Activated naive CD8-positive, alpha-beta T cell (primary cell): ENCODE measurements at regions not wholly inside any gene's neighbourhood (a gene's known extent, or its start where the extent isn't known, plus 50 kb on each side); places are given as distances from the start of the nearest gene placed in this dataset.
"Not testable (repeated sequence)": the region's sequence is repeated elsewhere in the genome, so short reads cannot be mapped to it uniquely, and the experiment has no call there.

ENCODE experiments used
- H3K27ac Mint-ChIP-seq: one replicate; pipeline ENCODE4 v1.8.0; 2021; ENCODE audit warnings: mixed read lengths
- H3K27me3 Mint-ChIP-seq: one replicate; pipeline ENCODE4 v1.8.0; 2021; ENCODE audit warnings: mixed read lengths
- H3K36me3 Mint-ChIP-seq: one replicate; pipeline ENCODE4 v1.8.0; 2021; ENCODE audit warnings: mixed read lengths
- H3K4me1 Mint-ChIP-seq: one replicate; pipeline ENCODE4 v1.8.0; 2021; ENCODE audit warnings: low read depth, mixed read lengths
- H3K4me3 Mint-ChIP-seq: one replicate; pipeline ENCODE4 v1.8.0; 2021; ENCODE audit warnings: mild to moderate bottlenecking, mixed read lengths
- H3K9me3 Mint-ChIP-seq: one replicate; pipeline ENCODE4 v1.8.0; 2021; ENCODE audit warnings: low read depth, mixed read lengths

DNA sequence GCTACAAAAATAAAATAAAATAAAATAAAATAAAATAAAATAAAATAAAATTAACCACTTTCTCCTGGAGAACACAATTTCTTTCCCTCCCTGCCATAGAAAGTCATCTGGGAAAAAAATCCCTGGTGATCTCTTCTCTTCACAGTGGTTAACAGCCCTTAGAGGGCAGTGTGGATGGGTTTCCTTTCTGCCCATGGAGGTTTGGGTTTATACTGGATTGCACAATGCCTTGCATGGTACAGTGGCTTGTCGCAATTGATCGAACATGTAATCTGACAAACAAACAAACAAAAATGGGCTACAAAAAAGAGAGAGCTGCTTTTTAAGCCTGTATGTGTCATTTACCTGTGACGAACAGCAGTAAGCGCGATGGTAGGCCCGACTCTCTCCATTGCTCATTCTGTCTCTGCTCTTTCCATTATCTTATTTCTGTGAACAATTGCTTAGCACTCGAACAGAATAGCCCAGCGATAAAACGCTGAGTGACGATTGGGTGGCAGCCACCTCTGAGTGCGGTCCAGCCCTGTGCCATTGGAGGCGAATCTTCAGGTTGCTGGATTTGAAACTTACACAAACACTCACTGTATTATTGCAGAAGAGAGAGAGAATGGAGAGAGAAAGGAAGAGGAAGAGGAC lies 166.1 kb downstream of the CD83 start:
- no peaks in the 10 kb centered on the region for H3K36me3 Mint-ChIP-seq
- H3K4me3 Mint-ChIP-seq, result no peak overlapping the region
- H3K4me1 Mint-ChIP-seq, result peaks cover 4% of the 10 kb centered on the region
- H3K9me3 Mint-ChIP-seq, result no peaks in the 10 kb centered on the region
- H3K27ac Mint-ChIP-seq, result no peak overlapping the region
- H3K27me3 Mint-ChIP-seq, result no peaks in the 10 kb centered on the region

DNA sequence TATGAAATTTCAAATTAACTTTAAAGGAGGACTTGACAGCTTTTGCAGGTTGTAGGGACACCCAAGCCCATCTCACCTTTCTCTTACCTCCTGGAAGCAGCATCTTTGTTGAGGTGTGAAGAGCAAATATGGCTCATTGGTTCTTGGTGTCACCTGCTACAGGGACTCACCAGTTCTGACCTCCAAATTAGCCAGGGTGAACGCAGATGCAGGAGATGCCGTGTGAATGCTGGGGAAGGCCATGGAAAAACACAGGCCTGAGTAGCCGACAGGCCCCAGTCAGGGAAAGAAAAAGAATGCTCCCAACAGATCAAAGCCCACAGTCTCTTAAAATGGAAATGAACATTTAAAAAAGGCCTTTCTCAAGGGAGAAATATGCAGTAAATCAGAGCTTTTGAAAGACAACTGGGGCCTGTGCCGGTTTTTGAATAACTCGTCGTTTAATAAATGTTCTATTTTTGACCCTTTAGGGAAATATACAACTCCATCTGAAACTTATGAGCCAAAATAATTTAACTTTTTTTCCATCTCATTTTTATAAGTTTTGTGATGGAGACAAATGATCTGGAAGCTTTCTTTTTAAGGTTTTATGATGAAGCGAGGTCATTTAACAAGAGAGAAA lies 167.5 kb downstream of the CD83 start:
- H3K27ac Mint-ChIP-seq, result no peak overlapping the region
- H3K4me3 Mint-ChIP-seq, result no peak overlapping the region
- H3K4me1 Mint-ChIP-seq, result peaks cover 9% of the 10 kb centered on the region
- no peaks in the 10 kb centered on the region for H3K27me3 Mint-ChIP-seq
- no peaks in the 10 kb centered on the region for H3K9me3 Mint-ChIP-seq
- H3K36me3 Mint-ChIP-seq, result no peaks in the 10 kb centered on the region

DNA sequence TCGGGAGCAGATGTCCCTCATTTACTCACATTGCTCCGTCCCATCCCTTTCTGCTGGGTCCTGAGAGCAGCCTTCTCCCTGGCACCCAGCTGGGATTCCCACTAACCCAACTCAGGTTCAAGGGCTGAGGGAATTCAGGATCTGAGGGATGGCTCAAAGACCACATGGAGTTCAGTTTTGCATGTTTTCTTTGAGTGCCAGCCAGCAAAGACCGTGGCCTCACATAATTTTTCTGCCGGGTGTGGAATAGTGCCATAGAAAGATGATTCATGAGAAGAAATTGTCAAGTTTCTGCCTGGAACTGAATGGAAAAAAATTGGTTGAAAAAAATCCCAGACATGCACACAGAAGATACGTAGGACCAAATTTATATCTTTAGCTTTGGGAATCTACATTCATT lies 168.6 kb downstream of the CD83 start:
- no peaks in the 10 kb centered on the region for H3K9me3 Mint-ChIP-seq
- H3K27me3 Mint-ChIP-seq, result no peaks in the 10 kb centered on the region
- no peak overlapping the region for H3K4me3 Mint-ChIP-seq

DNA sequence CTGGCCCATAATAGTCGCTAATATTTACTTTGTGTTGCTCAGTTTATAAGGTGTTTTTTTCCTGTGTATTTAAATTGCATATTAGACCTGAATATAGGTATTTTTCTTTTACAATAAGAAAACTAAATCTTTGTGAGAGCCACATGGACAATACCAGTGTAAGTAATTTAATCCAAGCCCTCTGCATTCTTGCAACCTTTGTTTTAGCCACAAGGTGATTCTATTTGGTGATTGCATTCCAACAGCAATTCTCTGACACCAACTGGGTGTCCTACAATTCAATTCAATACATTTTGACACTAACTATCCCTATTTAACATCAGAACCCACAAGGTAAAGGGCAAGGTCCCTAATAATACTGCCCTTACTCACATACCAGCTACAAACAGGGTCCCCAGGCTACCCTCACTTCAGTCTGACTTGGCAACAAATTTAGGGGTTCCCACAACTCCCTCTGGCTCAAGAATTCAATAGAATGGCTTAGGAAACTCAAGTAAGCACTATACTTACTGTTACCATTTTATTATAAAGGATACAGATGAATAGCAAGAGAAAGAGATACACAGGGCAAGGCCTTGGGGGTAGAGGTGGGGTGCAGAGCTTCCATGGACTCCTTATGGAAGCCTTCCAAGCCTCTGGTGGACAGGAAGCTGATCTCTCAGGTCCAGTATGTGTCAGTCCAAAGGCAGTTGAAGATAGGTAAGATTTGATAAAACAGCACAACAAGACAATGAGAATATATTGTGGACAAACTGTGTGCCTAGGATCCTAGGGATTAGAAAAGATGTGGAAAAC lies 169.3 kb downstream of the CD83 start:
- H3K27ac Mint-ChIP-seq, result no peak overlapping the region
- no peaks in the 10 kb centered on the region for H3K36me3 Mint-ChIP-seq
- peaks cover 19% of the 10 kb centered on the region for H3K4me1 Mint-ChIP-seq
- H3K9me3 Mint-ChIP-seq, result no peaks in the 10 kb centered on the region
- H3K4me3 Mint-ChIP-seq, result no peak overlapping the region
- H3K27me3 Mint-ChIP-seq, result no peaks in the 10 kb centered on the region

More for the DNA sequence above, 168.6 kb downstream of the CD83 start:
- Mint-ChIP-seq H3K27ac (no peak overlapping the region), H3K36me3 (no peaks in the 10 kb centered on the region), H3K4me1 (peaks cover 19% of the 10 kb centered on the region)

DNA sequence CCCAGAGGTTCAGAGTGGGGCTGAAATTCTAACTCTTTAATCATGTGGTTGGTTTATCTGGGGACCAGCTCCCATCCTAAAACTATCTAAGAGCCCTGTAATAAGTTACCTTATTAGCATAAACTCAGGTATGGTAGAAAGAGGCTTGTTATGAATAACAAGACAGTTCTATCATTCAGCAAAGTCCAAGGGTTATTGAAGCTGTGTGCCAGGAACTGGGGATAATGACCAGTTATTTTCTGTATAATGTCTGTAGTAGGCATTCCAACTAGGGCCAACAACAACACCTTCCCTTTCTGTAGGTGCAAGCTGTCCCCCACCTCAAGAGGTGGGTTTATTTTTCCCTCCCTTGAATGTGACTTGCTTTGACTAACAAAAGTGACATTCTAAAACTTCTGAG lies 170.1 kb downstream of the CD83 start:
- Mint-ChIP-seq H3K4me3 (no peak overlapping the region), H3K27me3 (no peaks in the 10 kb centered on the region), H3K4me1 (peaks cover 19% of the 10 kb centered on the region), H3K9me3 (no peaks in the 10 kb centered on the region), H3K36me3 (no peaks in the 10 kb centered on the region), H3K27ac (no peak overlapping the region)

DNA sequence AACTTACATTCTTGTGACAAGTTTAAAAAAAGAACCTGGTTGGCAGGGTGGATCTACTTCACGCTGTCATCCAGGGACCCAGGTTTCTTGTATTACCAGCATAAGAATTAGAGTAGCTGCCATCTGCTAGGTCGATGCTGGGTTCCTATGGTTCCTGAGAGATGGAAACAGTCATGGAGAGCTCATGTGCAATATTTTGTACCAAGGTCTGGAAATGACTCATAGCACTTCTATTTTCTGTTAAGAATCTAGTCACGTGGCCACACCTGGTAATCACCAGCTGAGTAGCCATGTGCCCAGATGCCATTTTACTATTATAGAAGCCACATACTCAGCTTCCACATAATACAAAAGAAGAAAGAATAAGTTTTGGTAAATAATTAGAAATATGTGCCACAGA lies 171.3 kb downstream of the CD83 start:
- H3K27me3 Mint-ChIP-seq, result no peaks in the 10 kb centered on the region
- no peak overlapping the region for H3K27ac Mint-ChIP-seq
- no peaks in the 10 kb centered on the region for H3K9me3 Mint-ChIP-seq
- H3K36me3 Mint-ChIP-seq, result no peaks in the 10 kb centered on the region
- H3K4me3 Mint-ChIP-seq, result no peak overlapping the region
- peaks cover 19% of the 10 kb centered on the region for H3K4me1 Mint-ChIP-seq

DNA sequence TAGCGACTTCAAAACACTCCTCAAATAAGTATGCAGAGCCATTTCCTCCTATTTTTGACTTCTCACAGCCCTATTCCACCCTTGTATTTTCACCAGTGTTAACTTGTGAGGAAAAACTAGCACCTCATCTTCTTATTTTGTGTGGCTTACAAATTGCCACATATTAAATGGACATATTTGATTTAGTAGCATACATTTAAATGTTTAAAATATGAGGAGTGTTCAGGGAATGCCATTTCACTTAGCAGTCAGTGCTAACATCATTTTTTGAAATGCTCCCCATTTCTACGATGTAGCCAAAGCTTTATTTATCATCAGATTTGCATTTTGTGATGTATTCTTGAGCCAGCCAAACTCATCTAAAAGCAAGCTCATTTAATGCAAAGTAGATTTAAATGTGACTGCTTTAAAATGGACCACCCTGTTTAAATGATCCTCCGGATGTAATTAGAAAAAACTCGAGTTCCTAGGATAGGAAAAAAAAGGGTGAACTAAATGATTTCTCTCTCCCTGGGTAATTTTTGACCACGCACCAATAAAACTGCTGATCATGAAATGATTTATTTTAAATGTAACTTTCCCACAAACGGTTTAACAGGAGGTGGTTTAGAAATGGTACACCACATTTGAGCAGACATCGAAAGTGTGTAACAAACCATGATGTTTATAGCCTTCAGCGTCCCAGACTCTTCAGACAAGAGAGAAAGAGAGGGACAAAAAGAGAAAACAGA lies 172.6 kb downstream of the CD83 start:
- no peak overlapping the region for H3K27ac Mint-ChIP-seq
- no peaks in the 10 kb centered on the region for H3K36me3 Mint-ChIP-seq
- H3K9me3 Mint-ChIP-seq, result no peaks in the 10 kb centered on the region
- H3K27me3 Mint-ChIP-seq, result no peaks in the 10 kb centered on the region
- no peak overlapping the region for H3K4me3 Mint-ChIP-seq
- peaks cover 19% of the 10 kb centered on the region for H3K4me1 Mint-ChIP-seq

DNA sequence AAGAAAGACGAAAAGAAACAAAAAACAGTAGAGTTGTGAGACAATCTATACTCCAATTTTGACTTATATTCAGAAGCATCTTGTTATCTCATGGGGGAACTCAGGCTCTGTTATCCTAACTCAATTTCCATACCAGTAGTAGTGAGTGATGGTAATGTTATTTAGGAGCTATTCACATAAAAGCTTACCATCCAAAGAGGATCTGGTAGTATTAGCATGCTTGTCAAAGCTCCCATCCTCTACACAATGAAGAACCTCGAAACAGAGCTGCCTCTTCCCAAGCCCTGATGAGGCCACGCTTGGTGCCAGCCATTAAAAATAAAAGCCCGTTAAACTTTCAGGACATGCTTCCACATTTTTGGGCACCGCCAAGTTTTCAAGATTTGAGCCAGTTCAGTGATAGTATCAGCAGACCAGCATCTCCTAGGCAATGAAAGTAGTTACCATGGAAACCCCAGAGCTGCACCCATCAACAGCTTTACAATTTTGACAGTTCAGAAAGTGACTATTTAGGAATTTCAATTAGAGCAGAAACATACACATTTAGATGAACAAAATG lies 173.3 kb downstream of the CD83 start:
- Mint-ChIP-seq H3K4me3 (no peak overlapping the region), H3K27ac (no peak overlapping the region), H3K4me1 (peaks cover 19% of the 10 kb centered on the region), H3K36me3 (no peaks in the 10 kb centered on the region), H3K9me3 (no peaks in the 10 kb centered on the region), H3K27me3 (no peaks in the 10 kb centered on the region)

DNA sequence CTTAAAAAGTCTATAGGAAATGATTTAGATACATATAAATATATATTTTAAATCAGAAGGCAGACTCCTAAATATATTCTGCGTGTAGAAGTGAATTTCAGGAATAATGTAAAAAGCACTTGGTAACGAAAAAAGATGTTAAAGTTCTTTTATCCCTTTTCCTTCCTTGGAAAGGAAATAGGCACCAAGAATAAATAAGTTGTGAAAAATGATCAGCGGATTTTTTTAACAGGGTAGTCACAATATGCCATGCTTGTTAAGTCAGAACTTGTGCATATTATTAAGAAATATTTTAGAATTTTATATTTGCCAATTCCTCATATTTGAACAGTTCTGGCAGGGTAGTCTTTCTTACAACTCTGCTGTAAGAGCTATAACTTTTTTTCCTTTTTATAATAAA lies 173.8 kb downstream of the CD83 start:
- Mint-ChIP-seq H3K4me3 (no peak overlapping the region), H3K36me3 (no peaks in the 10 kb centered on the region), H3K9me3 (no peaks in the 10 kb centered on the region), H3K4me1 (peaks cover 19% of the 10 kb centered on the region), H3K27ac (no peak overlapping the region), H3K27me3 (no peaks in the 10 kb centered on the region)

DNA sequence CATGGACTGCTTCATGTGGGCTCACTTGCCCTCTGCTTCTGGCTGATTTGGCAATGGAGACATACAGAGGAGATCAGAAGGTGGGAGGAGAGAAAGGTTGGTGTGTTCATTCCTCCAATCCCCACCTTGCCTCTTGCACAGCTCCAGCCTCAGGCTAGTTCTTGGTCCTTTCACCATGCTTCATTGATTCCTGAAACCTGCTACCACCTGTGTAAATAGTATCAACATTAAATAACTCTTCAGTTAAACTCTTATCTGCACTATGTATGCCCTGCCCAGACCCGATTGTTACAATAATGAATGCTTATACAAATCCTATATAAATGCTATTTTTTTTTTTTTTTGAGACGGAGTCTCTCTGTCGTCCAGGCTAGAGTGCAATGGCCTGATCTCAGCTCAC lies 174.5 kb downstream of the CD83 start:
- Mint-ChIP-seq H3K36me3 (no peaks in the 10 kb centered on the region), H3K4me3 (no peak overlapping the region), H3K4me1 (peaks cover 19% of the 10 kb centered on the region), H3K27me3 (no peaks in the 10 kb centered on the region), H3K9me3 (no peaks in the 10 kb centered on the region), H3K27ac (no peak overlapping the region)

DNA sequence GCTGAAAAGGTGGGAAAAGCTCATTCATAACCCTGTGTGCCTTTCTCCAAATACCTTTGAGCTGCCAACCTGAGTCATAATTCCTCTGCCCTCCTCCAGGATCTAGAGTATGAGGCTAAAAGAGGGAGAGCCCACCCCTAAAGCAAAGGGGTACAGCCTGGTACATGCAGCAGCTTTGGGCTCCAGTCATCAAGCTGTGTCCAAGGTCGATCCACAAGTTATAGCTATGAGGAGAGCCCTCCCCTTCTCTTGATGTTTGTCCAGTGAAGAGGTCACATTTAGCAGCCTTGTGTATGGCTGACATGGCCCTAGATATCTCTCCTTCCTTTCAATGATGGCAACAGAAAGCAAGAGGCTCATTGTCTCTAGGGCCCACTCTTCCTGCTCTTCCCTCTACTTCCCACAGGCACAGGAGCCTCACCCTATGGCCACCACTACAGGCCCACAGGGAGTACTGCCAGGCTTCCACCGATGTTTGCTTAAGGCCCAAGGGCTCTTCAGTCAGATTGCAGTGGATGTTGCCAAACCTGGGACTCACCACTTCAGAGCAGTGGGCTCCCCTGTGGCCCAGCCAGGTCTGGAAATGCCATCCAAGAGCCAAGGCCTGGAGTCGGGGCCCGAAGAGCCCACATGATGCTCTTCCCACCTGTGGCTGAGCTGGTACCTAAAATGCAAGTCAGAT lies 176.8 kb downstream of the CD83 start:
- H3K36me3 Mint-ChIP-seq, result no peaks in the 10 kb centered on the region
- H3K4me1 Mint-ChIP-seq, result peaks cover 16% of the 10 kb centered on the region
- H3K27ac Mint-ChIP-seq, result no peak overlapping the region

DNA sequence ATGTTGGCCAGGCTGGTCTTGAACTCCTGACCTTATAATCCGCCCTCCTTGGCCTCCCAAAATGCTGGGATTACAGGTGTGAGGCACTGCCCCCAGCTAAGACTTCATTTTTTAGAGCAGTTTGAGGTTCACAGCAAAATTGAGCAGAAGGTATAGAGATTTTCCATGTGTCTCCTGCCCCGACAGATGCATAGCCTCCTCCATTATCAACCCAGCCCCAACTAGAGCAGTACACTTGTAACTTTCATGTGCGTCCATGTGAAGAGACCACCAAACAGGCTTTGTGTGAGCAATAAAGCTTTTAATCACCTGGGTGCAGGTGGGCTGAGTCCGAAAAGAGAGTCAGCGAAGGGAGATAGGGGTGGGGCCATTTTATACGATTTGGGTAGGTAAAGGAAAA lies 179.1 kb downstream of the CD83 start:
- H3K36me3 Mint-ChIP-seq, H3K9me3 Mint-ChIP-seq, H3K27me3 Mint-ChIP-seq, H3K4me3 Mint-ChIP-seq, H3K27ac Mint-ChIP-seq, H3K4me1 Mint-ChIP-seq: not testable (repeated sequence)

More for the DNA sequence above, 176.8 kb downstream of the CD83 start:
- no peaks in the 10 kb centered on the region for H3K27me3 Mint-ChIP-seq
- H3K4me3 Mint-ChIP-seq, result no peak overlapping the region
- H3K9me3 Mint-ChIP-seq, result no peaks in the 10 kb centered on the region

DNA sequence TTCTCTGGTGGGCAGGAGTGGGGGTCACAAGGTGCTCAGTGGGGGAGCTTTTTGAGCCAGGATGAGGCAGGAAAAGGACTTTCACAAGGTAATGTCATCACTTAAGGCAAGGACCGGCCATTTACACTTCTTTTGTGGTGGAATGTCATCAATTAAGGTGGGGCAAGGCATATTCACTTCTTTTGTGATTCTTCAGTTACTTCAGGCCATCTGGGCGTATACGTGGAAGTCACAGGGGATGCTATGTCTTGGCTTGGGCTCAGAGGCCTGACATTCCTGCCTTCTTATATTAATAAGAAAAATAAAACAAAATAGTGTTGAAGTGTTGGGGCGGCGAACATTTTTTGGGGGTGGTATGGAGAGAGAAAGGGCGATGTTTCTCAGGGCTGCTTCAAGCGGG lies 179.5 kb downstream of the CD83 start:
- H3K27me3 Mint-ChIP-seq, H3K36me3 Mint-ChIP-seq, H3K9me3 Mint-ChIP-seq: not testable (repeated sequence)

DNA sequence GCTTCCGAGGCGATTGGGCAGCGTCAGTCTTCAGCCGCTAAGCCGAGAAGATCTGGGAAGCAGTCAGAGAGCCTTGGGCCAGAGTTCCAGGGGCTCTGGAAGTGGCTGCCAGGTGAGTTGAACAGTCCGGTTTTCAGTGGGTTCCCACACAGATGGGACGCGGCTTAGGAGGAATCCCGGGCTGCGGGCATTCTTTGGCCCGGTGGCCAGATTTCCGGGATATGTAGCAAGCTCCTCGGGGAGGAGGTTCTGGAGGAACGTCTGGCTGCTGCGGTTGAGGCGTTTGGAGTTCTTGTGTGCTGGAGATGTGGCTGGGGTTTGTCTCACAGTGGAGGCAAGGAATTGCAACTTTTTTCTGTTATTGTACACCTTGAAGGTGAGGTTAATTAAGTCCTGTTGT lies 182.6 kb downstream of the CD83 start:
- not testable (repeated sequence) for H3K27me3 Mint-ChIP-seq, H3K4me1 Mint-ChIP-seq, H3K27ac Mint-ChIP-seq, H3K36me3 Mint-ChIP-seq, H3K9me3 Mint-ChIP-seq, H3K4me3 Mint-ChIP-seq

More for the DNA sequence above, 179.5 kb downstream of the CD83 start:
- not testable (repeated sequence) for H3K4me1 Mint-ChIP-seq, H3K27ac Mint-ChIP-seq, H3K4me3 Mint-ChIP-seq
